OCI-LY1 (cell line): ENCODE measurements at regions not wholly inside any gene's neighbourhood (a gene's known extent, or its start where the extent isn't known, plus 50 kb on each side); places are given as distances from the start of the nearest gene placed in this dataset.

Experiments
- H2AFZ ChIP-seq: fragments of 200-600 bp; sonication (generic), shearing (Covaris generic); 2 replicates; pipeline ENCODE4 v1.6.0; 2014; ENCODE audit warnings: antibody characterized with exemption, mild to moderate bottlenecking, low read length
- H3F3A ChIP-seq: fragments of 200-600 bp; sonication (generic), shearing (Covaris generic); 2 replicates; pipeline ENCODE4 v1.6.0; 2014; ENCODE audit warnings: mild to moderate bottlenecking, antibody characterized with exemption, low read length, moderate library complexity; ENCODE audit not compliant: insufficient read depth
- H3K27ac ChIP-seq: fragments of 200-600 bp; sonication (generic); 2 replicates; pipeline ENCODE4 v1.5.1; 2014; ENCODE audit warnings: low read length, mixed run types, mild to moderate bottlenecking, low read depth; ENCODE audit not compliant: poor library complexity, severe bottlenecking
- H3K27me3 ChIP-seq: fragments of 200-600 bp; sonication (generic); 2 replicates; pipeline ENCODE4 v1.6.0; 2014; ENCODE audit warnings: antibody characterized with exemption, mild to moderate bottlenecking, low read length, moderate library complexity; ENCODE audit not compliant: insufficient read depth
- H3K36me3 ChIP-seq: fragments of 200-600 bp; sonication (generic); 2 replicates; pipeline ENCODE4 v1.6.1; 2014; ENCODE audit warnings: mild to moderate bottlenecking, antibody characterized with exemption, low read length, moderate library complexity, mixed read lengths; ENCODE audit not compliant: insufficient read depth
- H3K4me1 ChIP-seq: fragments of 200-600 bp; sonication (generic); 2 replicates; pipeline ENCODE4 v1.5.1; 2014; ENCODE audit warnings: mild to moderate bottlenecking, low read length, moderate library complexity; ENCODE audit not compliant: insufficient read depth, severe bottlenecking
- H3K4me2 ChIP-seq: fragments of 200-600 bp; sonication (generic), shearing (Covaris generic); 2 replicates; pipeline ENCODE4 v1.6.1; 2014; ENCODE audit warnings: low read length
- H3K4me3 ChIP-seq: fragments of 200-600 bp; sonication (generic); 2 replicates; pipeline ENCODE4 v1.5.1; 2014; ENCODE audit warnings: low read length, low read depth, mild to moderate bottlenecking, mixed read lengths; ENCODE audit not compliant: poor library complexity, severe bottlenecking
- H3K79me2 ChIP-seq: fragments of 200-600 bp; shearing (Covaris generic); 2 replicates; pipeline ENCODE4 v1.6.1; 2016; ENCODE audit warnings: mixed run types, low read length, mixed read lengths; ENCODE audit not compliant: insufficient read depth
- H3K9ac ChIP-seq: fragments of 200-600 bp; sonication (generic), shearing (Covaris generic); 2 replicates; pipeline ENCODE4 v1.6.1; 2014; ENCODE audit warnings: mild to moderate bottlenecking, low read length, mixed read lengths
- H3K9me2 ChIP-seq: fragments of 200-600 bp; sonication (generic), shearing (Covaris generic); 2 replicates; pipeline ENCODE4 v1.6.1; 2014; ENCODE audit warnings: low read depth, mild to moderate bottlenecking, low read length, mixed read lengths
- H3K9me3 ChIP-seq: fragments of 200-600 bp; shearing (Covaris generic); 2 replicates; pipeline ENCODE4 v1.6.1; 2014; ENCODE audit warnings: low read length, mixed read lengths
- H4K20me1 ChIP-seq: fragments of 200-600 bp; sonication (generic), shearing (Covaris generic); 2 replicates; pipeline ENCODE4 v1.6.0; 2016; ENCODE audit warnings: mild to moderate bottlenecking, low read length; ENCODE audit not compliant: insufficient read depth
- CTCF ChIP-seq: fragments of 200-600 bp; sonication (generic), shearing (Covaris generic); IDR thresholded peaks from 2 replicates; pipeline ENCODE4 v1.5.1; 2017; ENCODE audit warnings: mild to moderate bottlenecking, antibody characterized with exemption, low read length, moderate library complexity, mixed read lengths
- EZH2 ChIP-seq: fragments of 200-600 bp; sonication (generic), shearing (Covaris generic); IDR thresholded peaks from 2 replicates; pipeline ENCODE4 v1.8.0; 2017; ENCODE audit warnings: borderline replicate concordance, mixed run types, mild to moderate bottlenecking, antibody characterized with exemption, low read length, moderate library complexity, mixed read lengths

GRCh38 chr5:67390935-67391334, 194.3 kb upstream of the CD180 start:
- no peaks in the 10 kb centered on the region for H3K27me3 ChIP-seq
- no peaks in the 10 kb centered on the region for H4K20me1 ChIP-seq
- no peaks in the 10 kb centered on the region for H3K9me2 ChIP-seq
- no peak overlapping the region for H3K4me3 ChIP-seq
- no peaks in the 10 kb centered on the region for H3K9me3 ChIP-seq
- no peak overlapping the region for H3K27ac ChIP-seq
- H3K79me2 ChIP-seq, result no peaks in the 10 kb centered on the region
- no peak overlapping the region for H3K4me2 ChIP-seq
- no peak overlapping the region for H3K9ac ChIP-seq
- no peaks in the 10 kb centered on the region for H3K4me1 ChIP-seq
- H2AFZ ChIP-seq, result no peak overlapping the region
- TF ChIP-seq CTCF (no peak), EZH2 (no peak)
- no peaks in the 10 kb centered on the region for H3F3A ChIP-seq
- no peaks in the 10 kb centered on the region for H3K36me3 ChIP-seq

GRCh38 chr5:67383451-67383850, 186.9 kb upstream of the CD180 start:
- Histone ChIP-seq H3K36me3 (no peaks in the 10 kb centered on the region), H3F3A (no peaks in the 10 kb centered on the region), H2AFZ (no peak overlapping the region), H3K9me2 (no peaks in the 10 kb centered on the region), H3K79me2 (no peaks in the 10 kb centered on the region), H3K4me3 (no peak overlapping the region), H3K27me3 (no peaks in the 10 kb centered on the region), H3K4me2 (no peak overlapping the region), H3K27ac (no peak overlapping the region), H4K20me1 (no peaks in the 10 kb centered on the region), H3K9ac (no peak overlapping the region), H3K4me1 (no peaks in the 10 kb centered on the region), H3K9me3 (no peaks in the 10 kb centered on the region)
- no peak for TF ChIP-seq EZH2
- no peak for TF ChIP-seq CTCF

- Histone ChIP-seq H3K9ac (no peak overlapping the region), H3K27me3 (no peaks in the 10 kb centered on the region), H3K79me2 (no peaks in the 10 kb centered on the region), H3K4me3 (no peak overlapping the region), H3K4me2 (no peak overlapping the region), H3F3A (no peaks in the 10 kb centered on the region), H3K9me3 (no peaks in the 10 kb centered on the region), H3K36me3 (no peaks in the 10 kb centered on the region), H3K4me1 (no peaks in the 10 kb centered on the region), H3K9me2 (no peaks in the 10 kb centered on the region), H4K20me1 (no peaks in the 10 kb centered on the region), H2AFZ (no peak overlapping the region), H3K27ac (no peak overlapping the region)
- no peak for TF ChIP-seq EZH2
Observed at GRCh38 chr5:67381236-67381880, 184.8 kb upstream of the CD180 start.

GRCh38 chr5:67380431-67380830, 183.8 kb upstream of the CD180 start:
- Histone ChIP-seq H3K9me3 (no peaks in the 10 kb centered on the region), H3K4me2 (no peak overlapping the region), H3K9ac (no peak overlapping the region), H3K4me1 (no peaks in the 10 kb centered on the region), H3K9me2 (no peaks in the 10 kb centered on the region), H4K20me1 (no peaks in the 10 kb centered on the region), H3K79me2 (no peaks in the 10 kb centered on the region), H3F3A (no peaks in the 10 kb centered on the region), H2AFZ (no peak overlapping the region), H3K27ac (no peak overlapping the region), H3K36me3 (no peaks in the 10 kb centered on the region), H3K4me3 (no peak overlapping the region), H3K27me3 (no peaks in the 10 kb centered on the region)
- TF ChIP-seq EZH2, result no peak
- TF ChIP-seq CTCF, result no peak
